ENCODE measurements at regions not wholly inside any gene's neighbourhood (a gene's known extent, or its start where the extent isn't known, plus 50 kb on each side); places are given as distances from the start of the nearest gene placed in this dataset.
"Not testable (repeated sequence)": the region's sequence is repeated elsewhere in the genome, so short reads cannot be mapped to it uniquely, and the experiment has no call there.

- DNase-seq (ENCODE audit: low spot score), result no peak
Measured at GRCh38 chr2:3899536-3900155, 196.3 kb downstream of the DCDC2C start.

GRCh38 chr2:3902131-3902530 is 198.8 kb downstream of the DCDC2C start:
- no peak for DNase-seq (ENCODE audit: low spot score)

- no peak for DNase-seq (ENCODE audit: low spot score)
Measured at GRCh38 chr2:3904061-3904460, 200.7 kb downstream of the DCDC2C start.

DNA sequence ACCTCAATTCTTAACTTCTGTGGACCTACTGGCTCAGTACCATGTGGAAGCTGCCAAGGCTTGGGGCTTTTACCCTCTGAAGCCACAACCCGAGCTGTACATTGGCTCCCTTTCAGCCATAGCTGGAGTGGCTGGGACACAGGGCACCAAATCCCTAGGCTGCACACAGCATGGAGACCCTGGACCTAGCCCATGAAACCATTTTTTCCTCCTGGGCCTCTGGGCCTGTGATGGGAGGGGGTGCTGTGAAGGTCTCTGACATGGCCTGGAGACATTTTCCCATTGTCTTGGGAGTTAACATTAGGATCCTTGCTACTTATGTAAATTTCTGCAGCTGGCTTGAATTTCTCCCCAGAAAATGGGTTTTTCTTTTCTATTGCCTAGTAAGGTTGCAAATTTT is 205.1 kb downstream of the DCDC2C start:
- not testable (repeated sequence) for DNase-seq (ENCODE audit: low spot score)

- no peak for DNase-seq (ENCODE audit: low spot score)
Measured at GRCh38 chr2:3911882-3912455, 208.6 kb downstream of the DCDC2C start.

GRCh38 chr2:3913166-3913565 is 209.8 kb downstream of the DCDC2C start:
- DNase-seq (ENCODE audit: low spot score), result no peak

GRCh38 chr2:3914241-3914640 is 210.9 kb downstream of the DCDC2C start:
- no peak for DNase-seq (ENCODE audit: low spot score)

GRCh38 chr2:3927031-3927430 is 223.7 kb downstream of the DCDC2C start:
- DNase-seq (ENCODE audit: low spot score), result no peak

- no peak for DNase-seq (ENCODE audit: low spot score)
Measured at GRCh38 chr2:3929374-3929773, 226.0 kb downstream of the DCDC2C start.

- DNase-seq (ENCODE audit: low spot score), result no peak
Measured at GRCh38 chr2:3930246-3930645, 226.9 kb downstream of the DCDC2C start.

DNA sequence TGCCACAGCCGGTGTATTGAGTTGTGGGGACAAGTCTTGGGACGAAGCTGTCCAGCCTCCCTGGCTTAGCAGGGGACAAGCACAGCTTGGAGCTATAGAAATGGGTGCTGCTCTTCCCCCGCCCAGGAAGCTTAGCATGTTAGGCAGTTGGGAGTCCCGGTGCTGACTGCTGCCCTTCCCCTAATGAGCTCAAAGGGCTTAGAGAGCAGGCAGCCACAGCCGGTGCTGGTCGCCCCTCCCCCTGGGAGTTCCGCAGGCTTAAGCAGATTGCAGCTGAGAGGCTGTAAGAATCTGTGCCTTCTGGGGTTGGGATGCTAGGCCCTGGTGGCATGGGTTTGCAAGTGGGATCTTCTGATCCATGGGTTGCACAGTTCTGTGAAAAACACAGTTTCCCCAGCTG is 237.3 kb downstream of the DCDC2C start:
- DNase-seq (ENCODE audit: low spot score), result no peak

GRCh38 chr2:3942841-3943240 is 239.5 kb downstream of the DCDC2C start:
- no peak for DNase-seq (ENCODE audit: low spot score)

GRCh38 chr2:3944071-3944470 is 240.7 kb downstream of the DCDC2C start:
- no peak for DNase-seq (ENCODE audit: low spot score)

DNA sequence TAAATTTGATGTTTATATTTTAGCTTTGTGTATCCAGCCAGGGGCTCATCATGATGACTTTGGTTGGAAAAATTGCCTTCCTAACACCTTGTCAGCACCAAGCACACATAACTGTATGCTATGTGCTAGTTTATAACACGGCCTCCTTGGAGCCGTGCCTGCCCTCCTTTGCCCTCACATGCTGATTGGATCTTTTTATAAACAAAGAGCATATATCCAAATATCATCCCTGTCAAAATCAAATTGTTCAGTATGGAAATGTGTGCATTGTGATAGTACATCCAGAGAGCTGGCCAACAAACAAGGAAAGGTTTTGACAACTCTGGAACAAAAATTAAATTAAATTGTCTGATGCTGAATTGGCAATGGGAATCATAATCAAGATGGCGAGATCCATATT is 241.5 kb downstream of the DCDC2C start:
- no peak for DNase-seq (ENCODE audit: low spot score)

- DNase-seq (ENCODE audit: low spot score), result no peak
Measured at GRCh38 chr2:3948191-3948590, 244.8 kb downstream of the DCDC2C start.

DNA sequence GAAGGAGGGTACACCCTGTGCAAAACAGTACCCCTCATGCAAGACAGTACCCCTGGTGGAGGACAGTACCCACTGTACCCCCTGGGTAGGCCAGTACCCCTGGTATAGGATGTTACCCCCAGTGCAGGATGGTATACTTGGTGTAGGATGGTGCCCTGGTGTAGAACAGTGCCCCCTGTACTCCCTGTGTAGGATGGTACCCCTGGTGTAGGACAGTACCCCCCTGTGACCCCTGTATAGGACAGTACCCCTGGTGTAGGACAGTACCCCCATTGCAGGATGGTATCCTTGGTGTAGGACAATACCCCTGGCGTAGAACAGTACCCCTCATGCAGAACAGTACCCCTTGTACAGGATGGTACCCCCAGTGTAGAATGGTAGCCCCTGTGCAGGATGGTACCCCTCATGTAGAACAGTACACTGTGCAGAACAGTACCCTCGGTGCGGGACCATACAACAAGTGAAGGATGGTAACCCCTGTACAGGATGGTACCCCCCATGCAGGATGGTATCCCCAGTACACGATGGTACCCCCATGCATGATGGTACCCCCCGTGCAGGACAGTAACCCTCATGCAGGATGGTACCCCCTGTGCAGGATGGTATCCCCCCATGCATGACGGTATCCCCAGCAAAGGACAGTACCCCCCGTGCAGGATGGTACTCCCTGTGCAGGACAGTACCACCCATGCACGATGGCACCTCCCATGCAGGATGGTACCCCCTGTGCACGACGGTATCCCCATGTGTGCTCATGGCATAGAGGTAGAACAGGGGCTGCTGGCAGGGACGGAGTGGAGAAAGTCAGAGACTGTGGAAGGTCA is 248.0 kb downstream of the DCDC2C start:
- no peak for DNase-seq (ENCODE audit: low spot score)

DNA sequence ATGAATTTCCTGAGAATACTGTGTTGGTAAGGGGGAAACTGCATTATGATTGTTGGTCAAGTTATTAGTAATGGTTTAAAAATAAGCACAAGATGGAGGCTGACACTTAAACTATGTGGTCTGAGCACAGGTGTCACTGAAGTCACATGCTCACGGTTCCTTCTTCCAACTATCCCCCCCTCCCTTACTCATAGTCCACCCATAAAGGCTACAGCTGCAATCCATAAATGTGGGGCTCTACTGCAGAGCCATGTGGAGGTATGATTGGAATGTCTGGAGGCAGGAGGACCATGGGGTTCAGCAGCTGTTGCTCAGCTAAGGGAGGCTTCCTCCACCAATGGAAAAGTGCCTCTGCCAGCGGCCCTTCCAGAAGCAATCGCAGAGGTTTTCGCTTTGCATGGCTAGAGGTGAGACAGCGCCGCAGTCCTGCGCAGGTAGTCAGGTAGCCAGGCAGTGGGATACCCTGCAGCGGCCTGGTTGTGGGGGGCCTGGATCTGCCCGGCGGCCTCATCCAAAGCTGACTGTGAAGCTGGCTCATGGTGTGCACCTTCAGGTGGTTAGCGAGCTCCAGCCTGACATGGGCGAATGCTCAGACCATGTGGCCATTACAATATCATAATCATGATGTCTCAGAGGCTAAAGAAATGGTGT is 249.6 kb downstream of the DCDC2C start:
- DNase-seq (ENCODE audit: low spot score), result no peak

DNA sequence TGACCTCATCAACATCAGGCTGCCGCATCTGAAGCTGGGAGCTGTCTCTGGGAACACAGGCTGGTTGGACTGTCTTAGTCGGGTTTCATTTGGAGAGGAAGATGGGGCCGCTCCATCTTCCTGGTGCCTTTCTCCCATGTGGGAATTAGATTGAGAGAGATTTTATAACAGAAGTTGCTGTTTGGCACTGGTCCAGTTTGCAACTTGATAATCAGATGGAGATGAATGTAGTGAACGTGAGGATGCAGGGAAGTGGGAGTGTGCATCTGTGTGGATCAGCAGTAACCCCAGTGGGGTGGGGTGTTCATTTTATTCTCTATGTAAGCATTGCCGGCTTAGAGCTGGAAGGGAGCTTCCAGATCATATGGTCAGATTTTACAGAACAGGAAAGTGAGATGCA is 250.9 kb downstream of the DCDC2C start:
- no peak for DNase-seq (ENCODE audit: low spot score)

DNA sequence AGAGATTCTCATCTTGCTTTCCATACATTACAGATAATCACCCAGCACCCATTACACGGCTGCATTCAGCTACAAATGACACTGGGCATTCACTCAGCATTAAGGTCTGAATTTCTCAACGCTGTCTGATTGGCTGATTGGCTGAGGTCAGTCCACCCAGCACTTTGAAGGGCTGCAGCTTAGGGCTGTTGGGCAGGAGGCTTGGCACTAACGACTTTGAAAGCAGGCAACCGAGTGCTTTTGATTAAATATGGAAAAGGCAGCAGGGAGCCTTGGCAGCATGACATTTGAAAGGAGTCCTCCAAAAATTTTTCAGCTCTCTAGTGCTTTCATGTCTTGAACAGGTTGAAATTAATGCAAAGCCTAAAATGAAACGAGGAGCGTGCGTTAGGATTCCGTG is 253.0 kb downstream of the DCDC2C start:
- DNase-seq (ENCODE audit: low spot score), result no peak

GRCh38 chr2:3956892-3957291 is 253.5 kb downstream of the DCDC2C start:
- DNase-seq (ENCODE audit: low spot score), result no peak

DNA sequence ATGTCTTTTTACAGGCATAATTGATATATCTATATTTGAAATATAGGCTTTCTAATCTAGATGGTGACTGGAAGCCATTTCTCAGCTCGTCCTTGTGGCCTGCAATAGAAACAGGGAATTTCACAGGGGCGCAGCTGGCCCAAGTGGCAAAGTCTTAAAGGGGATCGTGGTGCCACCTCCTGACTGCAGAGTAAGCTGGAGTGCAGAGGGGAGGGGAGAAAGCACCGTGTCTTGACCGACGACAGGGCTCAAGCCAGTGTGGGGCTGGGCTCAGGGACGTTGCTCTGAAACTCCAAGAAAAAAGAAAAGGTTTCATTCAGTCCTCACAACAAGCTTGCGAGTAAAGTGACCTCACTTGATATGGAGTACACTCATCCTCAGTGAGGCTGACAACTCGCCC is 255.1 kb downstream of the DCDC2C start:
- no peak for DNase-seq (ENCODE audit: low spot score)

DNA sequence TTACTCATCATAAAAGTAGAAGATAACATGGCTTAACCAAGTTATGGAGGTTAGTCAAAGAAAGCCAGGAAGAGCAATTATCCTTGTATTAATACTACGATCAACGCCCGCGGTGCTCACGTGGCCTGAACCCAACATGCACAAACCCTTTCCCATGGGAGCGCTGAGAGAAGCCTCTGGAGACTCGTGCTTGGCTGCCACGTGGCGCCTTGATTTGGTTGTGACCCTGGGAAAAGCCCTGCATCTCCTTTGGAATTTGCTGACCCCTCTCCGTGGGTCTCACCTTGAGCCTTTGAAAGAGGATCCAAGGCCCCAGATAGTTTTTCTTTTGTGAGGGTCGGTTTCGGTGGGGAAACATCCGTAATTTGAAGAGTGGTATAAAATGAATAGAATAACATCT is 255.6 kb downstream of the DCDC2C start:
- no peak for DNase-seq (ENCODE audit: low spot score)

DNA sequence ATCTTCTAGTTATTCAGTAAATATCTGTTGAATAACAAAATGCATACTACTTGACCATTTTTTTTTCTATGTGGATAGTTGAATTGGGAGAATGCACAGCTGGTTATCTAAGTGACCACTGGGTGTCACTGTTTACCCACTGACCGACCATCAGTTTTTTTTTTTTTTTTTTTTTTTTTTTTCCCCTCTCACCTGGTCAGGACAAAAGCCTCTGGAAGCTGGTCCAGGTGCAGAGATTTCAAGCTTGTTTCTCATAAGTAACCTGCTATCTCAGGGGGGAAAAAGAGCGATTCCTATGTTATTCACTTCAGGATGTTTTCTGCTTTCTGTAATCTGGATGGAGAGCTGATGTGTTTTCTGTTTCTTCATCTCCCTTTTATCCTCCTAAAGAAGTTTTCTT is 256.0 kb downstream of the DCDC2C start:
- DNase-seq (ENCODE audit: low spot score), result peak; percentile 44

All from HuH-7.5 (cell line).